ENCODE measurements at regions not wholly inside any gene's neighbourhood (a gene's known extent, or its start where the extent isn't known, plus 50 kb on each side); places are given as distances from the start of the nearest gene placed in this dataset.

DNA sequence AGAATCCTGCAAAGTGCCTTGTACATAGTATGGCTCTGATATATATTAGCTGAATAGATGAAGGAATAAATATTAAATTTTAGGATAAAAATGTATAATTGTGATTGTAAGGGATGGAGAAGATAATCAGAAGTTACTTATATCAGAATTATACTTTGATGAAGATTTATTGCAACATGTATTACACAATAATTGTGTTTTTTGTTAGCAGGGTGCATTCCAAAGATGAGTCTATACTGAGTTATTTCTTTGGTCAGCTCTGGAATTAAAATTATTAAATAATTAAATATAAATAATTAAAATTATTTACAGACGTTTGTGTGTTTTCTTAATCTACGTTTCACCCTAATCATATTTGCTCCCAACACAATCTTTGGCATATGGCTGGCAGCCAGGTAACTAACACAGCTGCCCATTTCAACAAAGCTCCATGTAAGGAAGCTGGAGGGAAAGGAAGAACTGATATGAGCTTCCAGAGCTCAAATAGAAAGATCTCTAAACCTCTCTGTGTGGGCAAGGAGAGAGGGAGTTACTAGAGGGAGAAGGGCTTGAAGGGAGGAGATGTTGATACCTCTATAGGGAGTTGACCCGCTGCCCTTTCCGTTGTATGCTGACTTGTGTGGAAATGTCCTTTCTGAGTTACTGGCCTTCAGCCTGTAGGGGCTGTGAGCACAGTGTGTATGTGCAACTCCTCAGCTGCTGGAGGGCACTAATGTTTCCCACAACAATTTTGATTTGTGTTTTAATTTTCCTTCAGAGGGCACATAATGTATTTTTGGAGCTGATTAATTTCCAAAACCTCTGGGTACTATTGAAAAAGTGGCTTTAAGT lies 403.4 kb downstream of the MAN2A1 start:
- intact Hi-C loops (cut with DNase I): no loop called here
- 25 to 46% (median 41%) methylated on average over 4 of the region's 4 CpGs for WGBS, 3 donors

DNA sequence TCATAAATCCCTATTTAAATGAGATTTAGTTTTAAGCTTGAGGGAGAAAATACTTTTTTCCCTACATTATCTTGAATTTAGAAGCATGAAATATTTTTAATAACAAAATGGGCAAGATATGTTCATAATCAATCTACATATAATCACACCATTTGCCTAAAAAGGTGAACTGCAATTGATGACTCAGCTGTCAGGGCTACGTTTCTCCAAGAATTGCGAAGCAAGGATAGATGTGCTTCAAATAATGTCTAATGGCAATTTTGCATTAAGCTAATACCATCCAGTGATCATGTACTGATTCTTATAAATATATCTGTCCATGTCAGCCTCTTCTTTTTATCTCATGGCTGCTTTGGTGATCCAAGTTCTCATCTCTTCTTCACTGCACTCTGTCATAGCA lies 404.4 kb downstream of the MAN2A1 start:
- no peaks in the 10 kb centered on the region for H3K9me3 ChIP-seq
- DNase-seq: no peak
- no peaks in the 10 kb centered on the region for H3K27me3 ChIP-seq (ENCODE audit: insufficient read depth in 3 of 3, low read length in 2 of 3)
- H3K27ac ChIP-seq: no peak overlapping the region
- no peaks in the 10 kb centered on the region for H3K36me3 ChIP-seq (ENCODE audit: insufficient read depth in 1 of 2, low read depth in 1 of 2)
- no peak for ATAC-seq
- no peak overlapping the region for H3K4me3 ChIP-seq
- 93 to 96% (median 95%) methylated on average over 2 of the region's 2 CpGs for WGBS, 3 donors
- intact Hi-C loops (cut with DNase I): no loop called here
- TF ChIP-seq, protein P1, sequence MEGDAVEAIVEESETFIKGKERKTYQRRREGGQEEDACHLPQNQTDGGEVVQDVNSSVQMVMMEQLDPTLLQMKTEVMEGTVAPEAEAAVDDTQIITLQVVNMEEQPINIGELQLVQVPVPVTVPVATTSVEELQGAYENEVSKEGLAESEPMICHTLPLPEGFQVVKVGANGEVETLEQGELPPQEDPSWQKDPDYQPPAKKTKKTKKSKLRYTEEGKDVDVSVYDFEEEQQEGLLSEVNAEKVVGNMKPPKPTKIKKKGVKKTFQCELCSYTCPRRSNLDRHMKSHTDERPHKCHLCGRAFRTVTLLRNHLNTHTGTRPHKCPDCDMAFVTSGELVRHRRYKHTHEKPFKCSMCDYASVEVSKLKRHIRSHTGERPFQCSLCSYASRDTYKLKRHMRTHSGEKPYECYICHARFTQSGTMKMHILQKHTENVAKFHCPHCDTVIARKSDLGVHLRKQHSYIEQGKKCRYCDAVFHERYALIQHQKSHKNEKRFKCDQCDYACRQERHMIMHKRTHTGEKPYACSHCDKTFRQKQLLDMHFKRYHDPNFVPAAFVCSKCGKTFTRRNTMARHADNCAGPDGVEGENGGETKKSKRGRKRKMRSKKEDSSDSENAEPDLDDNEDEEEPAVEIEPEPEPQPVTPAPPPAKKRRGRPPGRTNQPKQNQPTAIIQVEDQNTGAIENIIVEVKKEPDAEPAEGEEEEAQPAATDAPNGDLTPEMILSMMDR (IDR thresholded peaks at IDR 0.05): no peak
- H3K4me1 ChIP-seq: no peaks in the 10 kb centered on the region

More for the DNA sequence above, 403.4 kb downstream of the MAN2A1 start:
- ATAC-seq (no peak), DNase-seq (no peak)
- Histone ChIP-seq H3K4me3 (no peak overlapping the region), H3K4me1 (no peaks in the 10 kb centered on the region), H3K27me3 (ENCODE audit: insufficient read depth in 3 of 3, low read length in 2 of 3) (no peaks in the 10 kb centered on the region), H3K36me3 (ENCODE audit: insufficient read depth in 1 of 2, low read depth in 1 of 2) (no peaks in the 10 kb centered on the region), H3K27ac (no peak overlapping the region), H3K9me3 (no peaks in the 10 kb centered on the region)
- TF ChIP-seq, protein P1 (IDR thresholded peaks at IDR 0.05): no peak

DNA sequence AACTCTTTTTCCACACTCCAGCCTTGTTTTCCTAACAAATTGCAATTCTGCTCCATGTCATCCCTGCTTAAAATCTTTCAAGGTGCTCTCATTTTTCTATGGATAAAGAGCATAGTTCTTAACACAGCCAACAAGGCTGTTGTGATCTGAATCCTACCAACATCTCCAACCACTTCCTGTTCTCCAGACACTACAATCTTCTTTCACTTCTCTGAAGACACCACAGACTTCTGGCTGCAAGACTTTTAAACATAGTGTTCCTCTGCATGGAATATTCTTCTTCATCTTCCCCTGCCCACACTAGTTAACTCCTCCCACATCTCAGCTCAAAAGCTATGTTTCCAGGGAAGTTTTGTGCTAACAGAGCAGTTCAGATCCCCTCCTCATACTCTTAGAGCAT lies 404.8 kb downstream of the MAN2A1 start:
- Histone ChIP-seq H3K9me3 (no peaks in the 10 kb centered on the region), H3K36me3 (ENCODE audit: insufficient read depth in 1 of 2, low read depth in 1 of 2) (no peaks in the 10 kb centered on the region), H3K27ac (no peak overlapping the region), H3K4me3 (no peak overlapping the region), H3K27me3 (ENCODE audit: insufficient read depth in 3 of 3, low read length in 2 of 3) (no peaks in the 10 kb centered on the region), H3K4me1 (no peaks in the 10 kb centered on the region)
- TF ChIP-seq, protein P1 (IDR thresholded peaks at IDR 0.05): no peak
- intact Hi-C loops (cut with DNase I): no loop called here
- no peak for ATAC-seq
- DNase-seq: no peak

DNA sequence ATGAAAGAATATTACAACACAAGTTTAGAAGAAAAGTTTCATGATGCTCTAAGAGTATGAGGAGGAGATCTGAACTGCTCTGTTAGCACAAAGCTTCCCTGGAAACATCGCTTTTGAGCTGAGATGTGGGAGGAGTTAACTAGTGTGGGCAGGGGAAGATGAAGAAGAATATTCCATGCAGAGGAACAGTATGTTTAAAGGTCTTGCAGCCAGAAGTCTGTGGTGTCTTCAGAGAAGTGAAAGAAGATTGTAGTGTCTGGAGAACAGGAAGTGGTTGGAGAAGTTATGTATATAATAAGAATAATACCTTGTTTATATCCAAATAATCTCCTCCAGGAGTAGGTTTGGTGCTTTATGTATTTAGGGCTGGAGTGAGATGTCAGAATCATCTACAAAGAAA lies 406.7 kb downstream of the MAN2A1 start:
- intact Hi-C loops (cut with DNase I): no loop called here
- no peak for DNase-seq
- Histone ChIP-seq H3K36me3 (ENCODE audit: insufficient read depth in 1 of 2, low read depth in 1 of 2) (no peaks in the 10 kb centered on the region), H3K27me3 (ENCODE audit: insufficient read depth in 3 of 3, low read length in 2 of 3) (no peaks in the 10 kb centered on the region), H3K4me1 (no peaks in the 10 kb centered on the region), H3K4me3 (no peak overlapping the region), H3K9me3 (no peaks in the 10 kb centered on the region), H3K27ac (no peak overlapping the region)
- TF ChIP-seq, protein P1 (IDR thresholded peaks at IDR 0.05): no peak
- ATAC-seq: no peak
- 80 to 87% (median 83%) methylated on average over 1 of the region's 1 CpG for WGBS, 3 donors

DNA sequence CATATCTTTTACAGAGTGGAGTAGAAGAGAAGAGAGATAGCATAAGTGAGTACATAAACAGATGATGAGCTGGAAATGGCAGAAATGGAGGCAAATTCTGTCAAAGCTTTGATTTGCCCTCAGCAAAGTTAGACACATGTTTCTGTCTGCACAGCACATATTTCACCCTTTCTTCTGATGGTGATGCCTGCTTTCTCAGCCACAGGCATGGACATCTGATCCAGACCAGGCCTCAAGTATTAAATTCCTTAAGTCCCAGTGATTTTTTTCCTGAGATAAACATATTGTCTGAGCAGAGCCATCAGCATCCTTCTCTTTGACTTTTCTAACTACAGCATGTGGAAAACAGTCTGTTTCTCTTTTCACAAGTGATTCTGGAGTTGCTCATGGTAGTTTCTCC lies 409.8 kb downstream of the MAN2A1 start:
- H3K36me3 ChIP-seq (ENCODE audit: insufficient read depth in 1 of 2, low read depth in 1 of 2): no peaks in the 10 kb centered on the region
- TF ChIP-seq, protein P1 (IDR thresholded peaks at IDR 0.05): no peak
- no peaks in the 10 kb centered on the region for H3K9me3 ChIP-seq
- H3K27ac ChIP-seq: no peak overlapping the region
- H3K4me3 ChIP-seq: no peak overlapping the region
- H3K4me1 ChIP-seq: no peaks in the 10 kb centered on the region
- ATAC-seq (no peak), DNase-seq (no peak)
- intact Hi-C loops (cut with DNase I): no loop called here
- H3K27me3 ChIP-seq (ENCODE audit: insufficient read depth in 3 of 3, low read length in 2 of 3): no peaks in the 10 kb centered on the region

Measured in psoas muscle (tissue), 7 donors.